Tongue (tissue), 1 donor: ENCODE measurements at regions not wholly inside any gene's neighbourhood (a gene's known extent, or its start where the extent isn't known, plus 50 kb on each side); places are given as distances from the start of the nearest gene placed in this dataset.
"Not testable (repeated sequence)": the region's sequence is repeated elsewhere in the genome, so short reads cannot be mapped to it uniquely, and the experiment has no call there.

Experiments used
- DNase-seq: peaks from one replicate; pipeline ENCODE4 v3.0.0-alpha.2; 2015

- no peak for DNase-seq
These were observed 153.5 kb downstream of the HHIP start for GRCh38 chr4:144799486-144799885.

- no peak for DNase-seq
These were observed 155.8 kb downstream of the HHIP start for GRCh38 chr4:144801731-144802130.

GRCh38 chr4:144808034-144808433 lies 162.1 kb downstream of the HHIP start:
- no peak for DNase-seq

- no peak for DNase-seq
These were observed 163.2 kb downstream of the HHIP start for GRCh38 chr4:144809056-144809640.

- DNase-seq: no peak
These were observed 170.7 kb downstream of the HHIP start for GRCh38 chr4:144816668-144817067.

- no peak for DNase-seq
These were observed 171.1 kb downstream of the HHIP start for GRCh38 chr4:144817081-144817480.

- no peak for DNase-seq
These were observed 172.2 kb downstream of the HHIP start for GRCh38 chr4:144818136-144818535.

GRCh38 chr4:144819591-144819990 lies 173.6 kb downstream of the HHIP start:
- DNase-seq: no peak

- peak; percentile 20 for DNase-seq
These were observed 174.2 kb downstream of the HHIP start for GRCh38 chr4:144820011-144820727.

- peak; percentile 66 for DNase-seq
These were observed 174.8 kb downstream of the HHIP start for GRCh38 chr4:144820728-144821085.

- DNase-seq: peak; percentile 28
These were observed 186.0 kb downstream of the HHIP start for GRCh38 chr4:144831971-144832370.

GRCh38 chr4:144845411-144845810 lies 199.5 kb downstream of the HHIP start:
- DNase-seq: no peak

GRCh38 chr4:144851948-144852347 lies 206.0 kb downstream of the HHIP start:
- no peak for DNase-seq

GRCh38 chr4:144861471-144861870 lies 215.5 kb downstream of the HHIP start:
- DNase-seq: no peak

- no peak for DNase-seq
These were observed 216.3 kb downstream of the HHIP start for GRCh38 chr4:144862210-144862609.

GRCh38 chr4:144864891-144865290 lies 218.9 kb downstream of the HHIP start:
- not testable (repeated sequence) for DNase-seq

- no peak for DNase-seq
These were observed 222.4 kb downstream of the HHIP start for GRCh38 chr4:144868309-144868708.

GRCh38 chr4:144872508-144873225 lies 225.3 kb downstream of the ANAPC10 start:
- DNase-seq: no peak

- DNase-seq: no peak
These were observed 224.6 kb downstream of the ANAPC10 start for GRCh38 chr4:144873226-144873990.

GRCh38 chr4:144894573-144894972 lies 203.4 kb downstream of the ANAPC10 start:
- DNase-seq: no peak

- DNase-seq: no peak
These were observed 198.6 kb downstream of the ANAPC10 start for GRCh38 chr4:144899393-144899792.

GRCh38 chr4:144901141-144901540 lies 196.9 kb downstream of the ANAPC10 start:
- DNase-seq: no peak

GRCh38 chr4:144902614-144903013 lies 195.4 kb downstream of the ANAPC10 start:
- DNase-seq: no peak
